Ectodermal cell (in vitro differentiated cells): ENCODE measurements at regions not wholly inside any gene's neighbourhood (a gene's known extent, or its start where the extent isn't known, plus 50 kb on each side); places are given as distances from the start of the nearest gene placed in this dataset.

ENCODE experiments used
- H3K27ac ChIP-seq: 2 replicates; pipeline ENCODE4 v1.7.0; 2013; ENCODE audit warnings: mild to moderate bottlenecking, low read depth, low read length; ENCODE audit not compliant: insufficient read depth, poor library complexity, severe bottlenecking
- H3K27me3 ChIP-seq: 2 replicates; pipeline ENCODE4 v1.7.0; 2013; ENCODE audit warnings: mild to moderate bottlenecking, low read length; ENCODE audit not compliant: insufficient read depth, control insufficient read depth, poor library complexity, severe bottlenecking
- H3K36me3 ChIP-seq: one replicate; pipeline ENCODE4 v1.7.0; 2013; ENCODE audit warnings: low read length; ENCODE audit not compliant: control insufficient read depth, insufficient read depth
- H3K4me1 ChIP-seq: one replicate; pipeline ENCODE4 v1.7.0; 2013; ENCODE audit warnings: low read length; ENCODE audit not compliant: control insufficient read depth, insufficient read depth
- H3K4me3 ChIP-seq: 2 replicates; pipeline ENCODE4 v1.7.0; 2013; ENCODE audit warnings: low read depth, low read length, control low read depth; ENCODE audit not compliant: insufficient read depth
- H3K9me3 ChIP-seq: 2 replicates; pipeline ENCODE4 v1.7.0; 2013; ENCODE audit warnings: mild to moderate bottlenecking, low read length, moderate library complexity; ENCODE audit not compliant: control insufficient read depth
- WGBS, 2 experiments: methylation state at CpG; one replicate each; pipeline ENCODE4 v1.1.7; 2013; ENCODE audit warnings: missing lambda C conversion rate in 2 of 2; 5-methylcytosine and 5-hydroxymethylcytosine counted together

GRCh38 chr1:229971141-229971540, 95.9 kb upstream of the GALNT2 start:
- Histone ChIP-seq H3K36me3 (no peaks in the 10 kb centered on the region), H3K4me1 (no peaks in the 10 kb centered on the region), H3K27me3 (no peaks in the 10 kb centered on the region), H3K27ac (no peak overlapping the region), H3K4me3 (no peak overlapping the region), H3K9me3 (no peaks in the 10 kb centered on the region)
- WGBS, 2 experiments: 91 to 93% methylated on average over 13 of the region's 13 CpGs

GRCh38 chr1:229972600-229973296, 94.3 kb upstream of the GALNT2 start:
- 88 to 91% methylated on average over 9 of the region's 9 CpGs for WGBS, 2 experiments
- no peak overlapping the region for H3K4me3 ChIP-seq

GRCh38 chr1:229973297-229973612, 93.8 kb upstream of the GALNT2 start:
- WGBS, 2 experiments: 86 to 91% methylated on average over 4 of the region's 4 CpGs
- Histone ChIP-seq H3K27ac (no peak overlapping the region), H3K4me1 (no peaks in the 10 kb centered on the region), H3K9me3 (peaks cover 5% of the 10 kb centered on the region), H3K27me3 (no peaks in the 10 kb centered on the region), H3K36me3 (no peaks in the 10 kb centered on the region), H3K4me3 (no peak overlapping the region)

More at GRCh38 chr1:229972600-229973296, 94.3 kb upstream of the GALNT2 start:
- Histone ChIP-seq H3K27me3 (no peaks in the 10 kb centered on the region), H3K9me3 (peaks cover under 1% of the 10 kb centered on the region), H3K4me1 (no peaks in the 10 kb centered on the region), H3K27ac (no peak overlapping the region), H3K36me3 (no peaks in the 10 kb centered on the region)

GRCh38 chr1:229975047-229975446, 92.0 kb upstream of the GALNT2 start:
- Histone ChIP-seq H3K27ac (no peak overlapping the region), H3K27me3 (no peaks in the 10 kb centered on the region), H3K4me1 (no peaks in the 10 kb centered on the region), H3K4me3 (no peak overlapping the region), H3K36me3 (no peaks in the 10 kb centered on the region), H3K9me3 (peaks cover 6% of the 10 kb centered on the region)
- 90 to 97% methylated on average over 3 to 4 of the region's 4 CpGs for WGBS, 2 experiments

- H3K9me3 ChIP-seq: peaks cover 6% of the 10 kb centered on the region
- no peaks in the 10 kb centered on the region for H3K27me3 ChIP-seq
- 74 to 80% methylated on average over 2 of the region's 2 CpGs for WGBS, 2 experiments
- H3K4me1 ChIP-seq: no peaks in the 10 kb centered on the region
- H3K36me3 ChIP-seq: no peaks in the 10 kb centered on the region
- no peak overlapping the region for H3K27ac ChIP-seq
- no peak overlapping the region for H3K4me3 ChIP-seq
Observed at GRCh38 chr1:229980009-229980408, 87.0 kb upstream of the GALNT2 start.

GRCh38 chr1:229981736-229982135, 85.3 kb upstream of the GALNT2 start:
- WGBS, 2 experiments: 94 to 96% methylated on average over 2 to 3 of the region's 3 CpGs
- Histone ChIP-seq H3K27me3 (no peaks in the 10 kb centered on the region), H3K4me3 (no peak overlapping the region), H3K9me3 (peaks cover 6% of the 10 kb centered on the region), H3K27ac (no peak overlapping the region), H3K36me3 (no peaks in the 10 kb centered on the region), H3K4me1 (no peaks in the 10 kb centered on the region)

- no peaks in the 10 kb centered on the region for H3K27me3 ChIP-seq
- WGBS, 2 experiments: 88 to 93% methylated on average over 9 of the region's 9 CpGs
- H3K4me1 ChIP-seq: no peaks in the 10 kb centered on the region
Observed at GRCh38 chr1:229984310-229984991, 82.6 kb upstream of the GALNT2 start.

GRCh38 chr1:229984992-229985612, 81.9 kb upstream of the GALNT2 start:
- 91% methylated on average over 9 of the region's 9 CpGs for WGBS, 2 experiments
- Histone ChIP-seq H3K4me3 (no peak overlapping the region), H3K27me3 (no peaks in the 10 kb centered on the region), H3K27ac (no peak overlapping the region), H3K36me3 (no peaks in the 10 kb centered on the region), H3K9me3 (no peaks in the 10 kb centered on the region), H3K4me1 (no peaks in the 10 kb centered on the region)

More at GRCh38 chr1:229984310-229984991, 82.6 kb upstream of the GALNT2 start:
- Histone ChIP-seq H3K27ac (no peak overlapping the region), H3K36me3 (no peaks in the 10 kb centered on the region), H3K4me3 (no peak overlapping the region), H3K9me3 (no peaks in the 10 kb centered on the region)

- Histone ChIP-seq H3K36me3 (no peaks in the 10 kb centered on the region), H3K4me3 (no peak overlapping the region), H3K9me3 (no peaks in the 10 kb centered on the region), H3K27me3 (no peaks in the 10 kb centered on the region), H3K27ac (no peak overlapping the region), H3K4me1 (no peaks in the 10 kb centered on the region)
- WGBS, 2 experiments: 91 to 94% methylated on average over 7 of the region's 7 CpGs
Observed at GRCh38 chr1:229985613-229986010, 81.4 kb upstream of the GALNT2 start.

- WGBS, 2 experiments: 93 to 97% methylated on average over 3 of the region's 3 CpGs
- Histone ChIP-seq H3K4me3 (no peak overlapping the region), H3K9me3 (no peaks in the 10 kb centered on the region), H3K4me1 (no peaks in the 10 kb centered on the region), H3K27ac (no peak overlapping the region), H3K27me3 (no peaks in the 10 kb centered on the region), H3K36me3 (no peaks in the 10 kb centered on the region)
Observed at GRCh38 chr1:229986737-229987337, 80.2 kb upstream of the GALNT2 start.
